ENCODE measurements at regions not wholly inside any gene's neighbourhood (a gene's known extent, or its start where the extent isn't known, plus 50 kb on each side); places are given as distances from the start of the nearest gene placed in this dataset.

DNA sequence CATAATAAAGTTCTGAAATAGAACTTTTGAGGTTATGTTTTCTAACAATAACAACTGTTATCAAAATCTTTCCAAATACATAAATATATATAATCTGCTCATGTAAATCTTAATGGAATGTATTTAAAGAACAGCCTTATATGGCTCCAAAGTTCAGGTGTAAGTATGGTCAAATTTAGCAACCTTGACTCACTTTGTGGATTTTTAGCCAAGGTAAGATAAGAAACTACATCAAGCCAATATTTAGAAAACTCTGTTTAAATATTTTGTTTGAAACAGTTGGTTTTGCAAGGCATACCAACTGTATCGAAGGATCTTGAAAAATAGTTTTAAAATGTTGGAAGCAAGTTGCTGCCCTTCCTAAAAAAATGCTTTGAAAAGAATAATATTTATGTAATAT lies 228.9 kb upstream of the SEMA3D start:
- TF ChIP-seq CTCF (IDR thresholded peaks at IDR 0.05) (no peak), POLR2A (IDR thresholded peaks at IDR 0.05) (no peak)

Data from heart left ventricle (tissue), 13 donors.